GM08714 (cell line): ENCODE measurements at regions not wholly inside any gene's neighbourhood (a gene's known extent, or its start where the extent isn't known, plus 50 kb on each side); places are given as distances from the start of the nearest gene placed in this dataset.
"Not testable (repeated sequence)": the region's sequence is repeated elsewhere in the genome, so short reads cannot be mapped to it uniquely, and the experiment has no call there.

ENCODE experiments used
- H3K4me3 ChIP-seq: fragments of 200-500 bp; sonication (Bioruptor generic); 2 replicates; pipeline ENCODE4 v1.5.1; 2014; ENCODE audit warnings: mild to moderate bottlenecking, low read length, inconsistent platforms
- ZNF274 ChIP-seq: IDR thresholded peaks from 2 replicates; pipeline ENCODE4 v1.6.1; 2012; ENCODE audit warnings: mild to moderate bottlenecking, low read depth, low read length

DNA sequence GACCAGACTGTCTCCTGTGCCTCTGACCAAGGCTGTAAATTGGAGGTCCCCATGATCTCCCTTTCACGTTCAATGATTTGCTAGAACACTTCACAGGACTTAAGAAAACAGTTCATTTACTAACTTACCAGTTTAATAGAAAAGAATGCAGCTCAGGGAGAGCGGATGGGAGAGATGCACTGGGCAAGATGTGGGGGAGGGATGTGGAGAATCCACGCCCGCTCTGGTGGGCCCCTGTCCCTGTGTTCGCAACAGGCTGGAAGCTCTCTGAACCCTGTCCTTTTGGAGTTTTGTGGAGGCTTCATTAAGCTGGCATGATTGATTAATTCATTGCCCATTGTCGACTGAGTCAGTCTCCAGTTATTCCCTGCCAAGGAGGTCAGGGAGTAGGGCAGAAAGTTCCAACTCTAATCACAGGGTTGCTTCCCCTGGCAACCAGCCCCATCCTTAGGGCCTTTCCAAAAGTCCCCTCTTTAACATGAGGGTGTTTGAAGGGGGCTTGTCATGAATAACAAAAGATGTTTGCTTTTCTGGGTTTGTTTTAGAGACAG is 257.1 kb downstream of the ACKR3 start:
- no peak overlapping the region for H3K4me3 ChIP-seq
- no peak for TF ChIP-seq ZNF274

- no peak overlapping the region for H3K4me3 ChIP-seq
- no peak for TF ChIP-seq ZNF274
These were observed 257.7 kb upstream of the COPS8 start for GRCh38 chr2:236827997-236828396.

DNA sequence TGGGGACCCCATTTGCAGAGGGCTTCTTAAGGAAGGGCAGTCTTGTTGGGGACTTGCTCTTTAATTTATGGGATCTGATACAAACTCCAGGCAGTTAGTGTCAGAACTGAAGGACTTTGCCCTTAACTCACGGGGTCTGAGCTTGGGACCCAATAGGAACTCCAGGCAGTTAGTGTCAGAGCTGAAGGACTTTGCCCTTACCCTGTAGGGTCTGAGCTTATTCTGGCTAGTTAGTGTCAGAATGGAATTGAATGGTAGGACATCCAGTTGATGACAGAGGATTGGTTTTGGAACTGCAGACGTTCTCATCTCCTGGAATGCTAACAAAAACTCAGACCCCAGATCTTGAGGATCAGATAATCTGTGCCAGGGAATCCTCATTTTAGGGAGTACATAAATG is 256.9 kb upstream of the COPS8 start:
- no peak overlapping the region for H3K4me3 ChIP-seq
- TF ChIP-seq ZNF274, result no peak

- no peak for TF ChIP-seq ZNF274
- no peak overlapping the region for H3K4me3 ChIP-seq
These were observed 254.8 kb upstream of the COPS8 start for GRCh38 chr2:236830926-236831325.

DNA sequence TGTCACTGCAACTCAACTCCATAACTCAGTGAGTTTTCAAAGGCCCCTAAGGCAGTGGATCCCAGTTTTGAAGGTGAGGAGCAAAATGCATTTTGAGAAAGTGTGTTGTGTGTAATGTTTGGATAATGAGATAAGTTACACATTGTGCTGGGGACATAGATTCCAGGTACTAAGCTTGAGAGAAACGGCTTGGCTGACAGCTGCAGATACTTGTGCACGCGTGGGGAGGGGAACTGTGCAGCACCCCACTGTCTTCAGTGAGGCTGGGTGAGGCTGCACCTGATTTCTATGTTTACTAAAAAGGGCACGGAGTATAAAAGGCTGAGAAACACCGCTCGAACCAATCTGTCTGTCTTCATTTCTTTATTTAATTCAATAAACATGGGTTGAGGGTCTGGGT is 254.0 kb upstream of the COPS8 start:
- no peak for TF ChIP-seq ZNF274
- H3K4me3 ChIP-seq, result no peak overlapping the region

DNA sequence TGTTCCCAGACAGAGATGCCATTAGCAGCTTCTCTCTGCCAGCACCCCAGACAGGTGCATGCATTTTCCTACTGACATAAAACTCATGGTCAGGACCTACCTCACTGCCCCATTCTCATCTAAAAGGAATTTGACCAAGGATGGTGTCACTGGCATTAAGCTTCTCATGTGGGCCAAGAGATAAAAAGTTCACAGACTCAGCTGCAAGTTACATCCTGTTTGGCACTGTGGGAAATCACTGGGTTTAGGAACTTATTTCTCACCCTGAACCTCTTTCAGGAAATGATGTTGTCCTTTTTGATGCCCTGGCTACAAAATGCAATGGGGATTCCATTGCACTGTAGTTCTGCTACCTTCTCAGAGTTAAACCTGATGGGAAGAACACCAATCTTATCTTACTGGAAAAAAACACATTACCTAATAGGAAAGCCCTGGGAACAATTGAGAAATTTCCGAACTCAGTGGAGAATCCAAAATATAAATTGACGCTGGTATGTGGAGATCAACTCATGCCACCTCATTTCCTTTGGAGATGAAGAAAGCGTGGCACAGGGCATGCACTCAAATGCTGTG is 252.1 kb upstream of the COPS8 start:
- TF ChIP-seq ZNF274, result no peak
- H3K4me3 ChIP-seq, result no peak overlapping the region

- no peak overlapping the region for H3K4me3 ChIP-seq
- TF ChIP-seq ZNF274, result no peak
These were observed 251.4 kb upstream of the COPS8 start for GRCh38 chr2:236834284-236834683.

DNA sequence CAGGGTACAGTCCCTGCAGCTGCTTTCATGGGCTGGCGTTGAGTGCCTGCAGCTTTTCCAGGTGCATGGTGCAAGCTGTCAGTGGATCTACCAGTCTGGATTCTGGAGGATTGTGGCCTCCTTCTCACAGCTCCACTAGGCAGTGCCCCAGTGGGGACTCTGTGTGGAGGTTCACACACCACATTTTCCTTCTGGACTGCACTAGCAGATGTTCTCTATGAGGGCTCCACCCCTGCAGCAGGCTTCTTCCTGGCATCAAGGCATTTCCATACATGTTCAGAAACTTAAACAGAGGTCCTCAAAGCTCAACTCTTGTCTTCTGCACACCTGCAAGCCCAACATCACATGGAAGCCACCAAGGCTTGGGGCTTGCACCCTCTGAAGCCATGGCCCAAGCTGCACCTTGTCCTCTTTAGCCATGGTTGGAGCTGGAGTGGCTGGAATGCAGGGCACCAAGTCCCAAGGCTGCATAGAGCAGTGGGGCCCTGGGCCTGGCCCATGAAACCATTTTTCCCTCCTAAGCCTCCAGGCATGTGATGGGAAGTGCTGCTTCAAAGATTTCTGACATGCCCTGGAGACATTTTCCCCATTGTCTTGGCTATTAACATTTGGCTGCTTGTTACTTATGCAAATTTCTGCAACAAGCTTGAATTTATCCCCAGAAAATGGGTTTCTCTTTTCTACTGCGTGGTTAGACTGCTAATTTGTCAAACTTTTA is 250.2 kb upstream of the COPS8 start:
- no peak overlapping the region for H3K4me3 ChIP-seq
- no peak for TF ChIP-seq ZNF274

GRCh38 chr2:236836028-236836427 is 249.7 kb upstream of the COPS8 start:
- not testable (repeated sequence) for H3K4me3 ChIP-seq

GRCh38 chr2:236840215-236840614 is 245.5 kb upstream of the COPS8 start:
- H3K4me3 ChIP-seq, result no peak overlapping the region
- no peak for TF ChIP-seq ZNF274

- no peak overlapping the region for H3K4me3 ChIP-seq
- TF ChIP-seq ZNF274, result no peak
These were observed 244.8 kb upstream of the COPS8 start for GRCh38 chr2:236840857-236841256.

- no peak overlapping the region for H3K4me3 ChIP-seq
- TF ChIP-seq ZNF274, result no peak
These were observed 244.3 kb upstream of the COPS8 start for GRCh38 chr2:236841389-236841788.

- H3K4me3 ChIP-seq, result no peak overlapping the region
- TF ChIP-seq ZNF274, result no peak
These were observed 242.3 kb upstream of the COPS8 start for GRCh38 chr2:236843161-236843968.

DNA sequence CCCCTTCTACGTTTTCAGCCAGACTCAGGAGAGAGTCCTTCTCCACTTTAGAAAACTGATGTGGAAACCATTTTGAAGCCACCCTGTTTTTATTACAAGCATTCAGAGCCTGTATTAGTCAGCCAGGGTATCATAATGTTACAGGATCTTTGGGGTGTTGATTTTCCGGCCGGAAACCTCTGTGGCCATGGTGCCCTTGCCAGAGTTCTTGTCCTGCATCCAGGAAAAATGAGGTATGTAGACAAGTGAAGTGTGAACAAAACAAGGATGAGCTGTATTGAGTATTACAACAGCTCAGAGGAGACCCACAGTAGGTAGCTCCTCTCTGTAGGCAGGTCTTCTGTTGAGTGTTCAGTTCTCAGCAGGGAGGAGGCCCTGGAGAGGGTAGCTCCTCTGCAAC is 241.0 kb upstream of the COPS8 start:
- H3K4me3 ChIP-seq, result no peak overlapping the region
- TF ChIP-seq ZNF274, result no peak

DNA sequence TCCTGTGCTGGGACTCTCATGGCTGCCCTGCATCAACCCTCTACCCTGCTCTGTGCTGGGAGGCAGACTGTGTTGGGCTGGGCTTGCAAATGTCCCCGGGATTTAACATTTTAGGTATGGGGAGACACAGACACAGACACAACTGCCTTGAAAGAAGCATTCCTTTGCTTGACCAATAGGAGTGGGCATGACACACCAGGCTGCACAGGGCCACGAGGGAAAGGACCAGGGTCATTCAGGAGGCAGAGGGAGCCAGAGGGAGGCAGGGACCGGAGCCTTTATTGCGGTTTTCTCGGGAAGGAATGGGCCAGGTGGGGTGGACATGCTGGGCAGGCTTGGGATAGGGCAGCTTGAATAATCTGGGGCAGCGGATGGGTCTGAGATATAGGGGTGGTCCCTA is 238.7 kb upstream of the COPS8 start:
- no peak for TF ChIP-seq ZNF274
- no peak overlapping the region for H3K4me3 ChIP-seq
